ENCODE measurements at regions not wholly inside any gene's neighbourhood (a gene's known extent, or its start where the extent isn't known, plus 50 kb on each side); places are given as distances from the start of the nearest gene placed in this dataset.

- Histone ChIP-seq H3K27ac (ENCODE audit: low read depth in 1 of 2, low read length in 2 of 2) (no peak overlapping the region), H3K4me1 (ENCODE audit: control insufficient read depth in 4 of 4, insufficient read depth in 4 of 4, low read length in 3 of 4) (no peaks in the 10 kb centered on the region), H3K27me3 (ENCODE audit: control insufficient read depth in 4 of 4, insufficient read depth in 4 of 4, low read length in 3 of 4) (no peaks in the 10 kb centered on the region), H3K4me3 (ENCODE audit: low read depth in 1 of 3, low read length in 3 of 3) (no peak overlapping the region), H3K9me3 (ENCODE audit: control insufficient read depth in 4 of 4, low read length in 3 of 4) (peaks cover 0 to 5% (median 1%) of the 10 kb centered on the region in 4 donors), H3K36me3 (ENCODE audit: control insufficient read depth in 4 of 4, insufficient read depth in 3 of 4, low read depth in 1 of 4, low read length in 3 of 4) (no peaks in the 10 kb centered on the region), H3K9ac (ENCODE audit: low read depth in 1 of 2, low read length in 2 of 2) (no peak overlapping the region)
- DNase-seq (ENCODE audit: low spot score): no peak
- TF ChIP-seq FOXA1 (IDR thresholded peaks at IDR 0.05) (no peak), RXRA (IDR thresholded peaks at IDR 0.05) (no peak), RAD21 (IDR thresholded peaks at IDR 0.05) (no peak), HNF4A (conservative IDR thresholded peaks at IDR 0.05) (no peak), ATF3 (IDR thresholded peaks at IDR 0.05) (no peak), JUND (IDR thresholded peaks at IDR 0.05) (no peak), GABPA (IDR thresholded peaks at IDR 0.05 in 1 of 2, conservative IDR thresholded peaks at IDR 0.05 in 1 of 2) (no peak), NR2F2 (IDR thresholded peaks at IDR 0.05) (no peak), FOXA2 (IDR thresholded peaks at IDR 0.05) (no peak), SP1 (IDR thresholded peaks at IDR 0.05) (no peak), HNF4G (IDR thresholded peaks at IDR 0.05) (no peak), MAX (IDR thresholded peaks at IDR 0.05) (no peak), TAF1 (conservative IDR thresholded peaks at IDR 0.05) (no peak), EGR1 (IDR thresholded peaks at IDR 0.05; ENCODE audit: low read depth in 2 of 2) (no peak), ZBTB33 (IDR thresholded peaks at IDR 0.05) (no peak), YY1 (IDR thresholded peaks at IDR 0.05) (no peak)
- TF ChIP-seq, protein P1, sequence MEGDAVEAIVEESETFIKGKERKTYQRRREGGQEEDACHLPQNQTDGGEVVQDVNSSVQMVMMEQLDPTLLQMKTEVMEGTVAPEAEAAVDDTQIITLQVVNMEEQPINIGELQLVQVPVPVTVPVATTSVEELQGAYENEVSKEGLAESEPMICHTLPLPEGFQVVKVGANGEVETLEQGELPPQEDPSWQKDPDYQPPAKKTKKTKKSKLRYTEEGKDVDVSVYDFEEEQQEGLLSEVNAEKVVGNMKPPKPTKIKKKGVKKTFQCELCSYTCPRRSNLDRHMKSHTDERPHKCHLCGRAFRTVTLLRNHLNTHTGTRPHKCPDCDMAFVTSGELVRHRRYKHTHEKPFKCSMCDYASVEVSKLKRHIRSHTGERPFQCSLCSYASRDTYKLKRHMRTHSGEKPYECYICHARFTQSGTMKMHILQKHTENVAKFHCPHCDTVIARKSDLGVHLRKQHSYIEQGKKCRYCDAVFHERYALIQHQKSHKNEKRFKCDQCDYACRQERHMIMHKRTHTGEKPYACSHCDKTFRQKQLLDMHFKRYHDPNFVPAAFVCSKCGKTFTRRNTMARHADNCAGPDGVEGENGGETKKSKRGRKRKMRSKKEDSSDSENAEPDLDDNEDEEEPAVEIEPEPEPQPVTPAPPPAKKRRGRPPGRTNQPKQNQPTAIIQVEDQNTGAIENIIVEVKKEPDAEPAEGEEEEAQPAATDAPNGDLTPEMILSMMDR (IDR thresholded peaks at IDR 0.05; ENCODE audit: low read depth, low read length, missing input control): no peak
- TF ChIP-seq, protein P2, sequence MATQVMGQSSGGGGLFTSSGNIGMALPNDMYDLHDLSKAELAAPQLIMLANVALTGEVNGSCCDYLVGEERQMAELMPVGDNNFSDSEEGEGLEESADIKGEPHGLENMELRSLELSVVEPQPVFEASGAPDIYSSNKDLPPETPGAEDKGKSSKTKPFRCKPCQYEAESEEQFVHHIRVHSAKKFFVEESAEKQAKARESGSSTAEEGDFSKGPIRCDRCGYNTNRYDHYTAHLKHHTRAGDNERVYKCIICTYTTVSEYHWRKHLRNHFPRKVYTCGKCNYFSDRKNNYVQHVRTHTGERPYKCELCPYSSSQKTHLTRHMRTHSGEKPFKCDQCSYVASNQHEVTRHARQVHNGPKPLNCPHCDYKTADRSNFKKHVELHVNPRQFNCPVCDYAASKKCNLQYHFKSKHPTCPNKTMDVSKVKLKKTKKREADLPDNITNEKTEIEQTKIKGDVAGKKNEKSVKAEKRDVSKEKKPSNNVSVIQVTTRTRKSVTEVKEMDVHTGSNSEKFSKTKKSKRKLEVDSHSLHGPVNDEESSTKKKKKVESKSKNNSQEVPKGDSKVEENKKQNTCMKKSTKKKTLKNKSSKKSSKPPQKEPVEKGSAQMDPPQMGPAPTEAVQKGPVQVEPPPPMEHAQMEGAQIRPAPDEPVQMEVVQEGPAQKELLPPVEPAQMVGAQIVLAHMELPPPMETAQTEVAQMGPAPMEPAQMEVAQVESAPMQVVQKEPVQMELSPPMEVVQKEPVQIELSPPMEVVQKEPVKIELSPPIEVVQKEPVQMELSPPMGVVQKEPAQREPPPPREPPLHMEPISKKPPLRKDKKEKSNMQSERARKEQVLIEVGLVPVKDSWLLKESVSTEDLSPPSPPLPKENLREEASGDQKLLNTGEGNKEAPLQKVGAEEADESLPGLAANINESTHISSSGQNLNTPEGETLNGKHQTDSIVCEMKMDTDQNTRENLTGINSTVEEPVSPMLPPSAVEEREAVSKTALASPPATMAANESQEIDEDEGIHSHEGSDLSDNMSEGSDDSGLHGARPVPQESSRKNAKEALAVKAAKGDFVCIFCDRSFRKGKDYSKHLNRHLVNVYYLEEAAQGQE (IDR thresholded peaks at IDR 0.05): no peak
- 78% methylated on average over 1 of the region's 1 CpG for WGBS
Measured at GRCh38 chrX:96112689-96113088, 572.0 kb upstream of the DIAPH2 start.
